ENCODE measurements at regions not wholly inside any gene's neighbourhood (a gene's known extent, or its start where the extent isn't known, plus 50 kb on each side); places are given as distances from the start of the nearest gene placed in this dataset.

GRCh38 chr15:47363653-47364052 lies 353.7 kb upstream of the SEMA6D start:
- Histone ChIP-seq H2AK5ac (ENCODE audit: low read depth, low read length) (no peak overlapping the region), H3K14ac (replicated peaks; ENCODE audit: low read depth, low read length) (no peak overlapping the region), H3K36me3 (ENCODE audit: control insufficient read depth, insufficient read depth, low read length) (no peaks in the 10 kb centered on the region), H3K56ac (ENCODE audit: extremely low read depth, insufficient read depth, low read length) (no peak overlapping the region), H3K4me2 (ENCODE audit: low read depth, low read length) (no peak overlapping the region), H3K79me1 (ENCODE audit: low read depth in 1 of 2, low read length in 2 of 2) (no peaks in the 10 kb centered on the region), H2BK5ac (ENCODE audit: low read depth, low read length, poor library complexity, severe bottlenecking) (no peak overlapping the region), H3K9me1 (ENCODE audit: insufficient read depth, low read length) (no peaks in the 10 kb centered on the region), H3K27me3 (ENCODE audit: control insufficient read depth, insufficient read depth, low read length) (no peaks in the 10 kb centered on the region), H2BK20ac (ENCODE audit: low read depth, low read length) (no peak overlapping the region), H4K8ac (ENCODE audit: low read depth in 2 of 2, low read length in 2 of 2) (no peak overlapping the region), H2BK15ac (ENCODE audit: low read depth, low read length) (no peak overlapping the region), H4K91ac (ENCODE audit: insufficient read depth, low read depth, low read length) (no peak overlapping the region), H3K4ac (ENCODE audit: low read depth, low read length) (no peak overlapping the region), H2AK9ac (replicated peaks; ENCODE audit: low read depth, low read length, poor library complexity) (no peak overlapping the region), H3K18ac (ENCODE audit: low read depth, low read length) (no peak overlapping the region), H4K5ac (ENCODE audit: low read depth, low read length) (no peak overlapping the region), H3K27ac (ENCODE audit: insufficient read depth, low read length) (no peak overlapping the region), H4K20me1 (ENCODE audit: insufficient read depth, low read length) (no peaks in the 10 kb centered on the region), H2AFZ (replicated peaks; ENCODE audit: low read length, poor library complexity) (no peak overlapping the region), H3K4me3 (ENCODE audit: insufficient read depth, low read depth, low read length) (no peak overlapping the region), H3K9me3 (ENCODE audit: control insufficient read depth, insufficient read depth, low read length) (no peaks in the 10 kb centered on the region), H3K23ac (ENCODE audit: low read depth, low read length) (no peak overlapping the region), H3K4me1 (ENCODE audit: control insufficient read depth, insufficient read depth, low read length) (no peaks in the 10 kb centered on the region; the same call in 1 of the 2 replicates), H2BK120ac (ENCODE audit: low read depth, low read length) (no peak overlapping the region), H3K9ac (ENCODE audit: low read depth, low read length) (no peak overlapping the region)
- DNase-seq, result no peak
- TF ChIP-seq RFX5 (IDR thresholded peaks at IDR 0.05; ENCODE audit: low read depth, low read length), result no peak
- no peak for TF ChIP-seq ELK1 (IDR thresholded peaks at IDR 0.05; ENCODE audit: borderline replicate concordance, low read depth, low read length)
- no peak for TF ChIP-seq RCOR1 (IDR thresholded peaks at IDR 0.05; ENCODE audit: insufficient replicate concordance, low read length)
- no peak for TF ChIP-seq CTCF (conservative IDR thresholded peaks at IDR 0.05; ENCODE audit: low read depth, low read length)
- TF ChIP-seq, protein P1, sequence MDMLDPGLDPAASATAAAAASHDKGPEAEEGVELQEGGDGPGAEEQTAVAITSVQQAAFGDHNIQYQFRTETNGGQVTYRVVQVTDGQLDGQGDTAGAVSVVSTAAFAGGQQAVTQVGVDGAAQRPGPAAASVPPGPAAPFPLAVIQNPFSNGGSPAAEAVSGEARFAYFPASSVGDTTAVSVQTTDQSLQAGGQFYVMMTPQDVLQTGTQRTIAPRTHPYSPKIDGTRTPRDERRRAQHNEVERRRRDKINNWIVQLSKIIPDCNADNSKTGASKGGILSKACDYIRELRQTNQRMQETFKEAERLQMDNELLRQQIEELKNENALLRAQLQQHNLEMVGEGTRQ (IDR thresholded peaks at IDR 0.05; ENCODE audit: low read depth, low read length), result no peak
- TF ChIP-seq MAFK (IDR thresholded peaks at IDR 0.05; ENCODE audit: low read depth, low read length), result no peak
- no peak for TF ChIP-seq MAZ (IDR thresholded peaks at IDR 0.05; ENCODE audit: borderline replicate concordance, low read depth, low read length)
- no peak for TF ChIP-seq NFE2L2 (IDR thresholded peaks at IDR 0.05; ENCODE audit: low read depth, low read length)
- TF ChIP-seq CHD1 (IDR thresholded peaks at IDR 0.05; ENCODE audit: low read depth, low read length), result no peak
- TF ChIP-seq FOS (IDR thresholded peaks at IDR 0.05; ENCODE audit: low read depth, low read length), result no peak
- TF ChIP-seq RAD21 (IDR thresholded peaks at IDR 0.05; ENCODE audit: low read length), result no peak
- TF ChIP-seq POLR2A (IDR thresholded peaks at IDR 0.05; ENCODE audit: low read depth, low read length), result no peak
- no peak for TF ChIP-seq MXI1 (IDR thresholded peaks at IDR 0.05; ENCODE audit: borderline replicate concordance, low read depth, low read length)
- no peak for TF ChIP-seq SMC3 (IDR thresholded peaks at IDR 0.05; ENCODE audit: low read depth, low read length)
- TF ChIP-seq CEBPB (IDR thresholded peaks at IDR 0.05; ENCODE audit: low read depth, low read length), result no peak
- no peak for TF ChIP-seq BHLHE40 (IDR thresholded peaks at IDR 0.05; ENCODE audit: low read depth, low read length)
- intact Hi-C loops (cut with micrococcal nuclease) (no loop called here), in situ Hi-C loops (cut with MboI; ENCODE audit: low sequenced_read_pairs) (no loop called here), dilution Hi-C loops (cut with HindIII; ENCODE audit: low sequenced_read_pairs, unreplicated experiment) (no loop called here)
- POLR2A ChIA-PET (ENCODE audit: unreplicated experiment), result no interaction called here
- no peak for ATAC-seq (ENCODE audit: low read depth)
- BruUV-seq (replicated peaks), result no TSS peak
- WGBS, 2 experiments (ENCODE audit: extremely low coverage in 2 of 2, insufficient read length in 1 of 2), result no CpG with 5 or more reads among the region's 5 CpGs
- CTCF ChIA-PET, result no interaction called here

Data from IMR-90 (cell line).